ACHN (cell line): ENCODE measurements at regions not wholly inside any gene's neighbourhood (a gene's known extent, or its start where the extent isn't known, plus 50 kb on each side); places are given as distances from the start of the nearest gene placed in this dataset.

Source experiments
- DNase-seq: peaks from one replicate; pipeline ENCODE4 v3.0.0-alpha.2; 2015
- in situ Hi-C: cut with HindIII; loops from 2 replicates; pipeline ENCODE4 v1.10.0; 2017; ENCODE audit warnings: low sequenced_read_pairs, low pct_ligation_motif_present, low pct_unique_long_range_greater_than_20kb

DNA sequence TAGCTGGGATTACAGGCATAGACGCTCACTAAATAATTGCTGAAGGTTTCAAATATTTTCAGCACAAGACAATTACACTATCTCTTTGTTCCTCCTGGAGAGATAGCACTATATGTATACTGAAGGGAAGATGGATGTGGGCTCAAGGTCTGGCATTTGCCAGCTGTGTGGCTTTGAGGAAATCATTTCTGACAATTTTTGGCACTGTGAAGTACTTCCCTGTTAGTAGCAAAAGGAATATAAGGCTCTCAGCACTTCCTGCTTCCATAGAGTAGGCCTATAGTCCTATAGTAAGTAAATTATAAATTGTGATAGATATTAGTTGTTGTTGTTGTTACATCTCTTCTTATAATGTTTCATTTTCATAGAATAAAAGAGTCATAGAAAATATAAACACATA, 271.1 kb downstream of the SAMD5 start:
- in situ Hi-C loops = no loop called here
- no peak for DNase-seq

DNA sequence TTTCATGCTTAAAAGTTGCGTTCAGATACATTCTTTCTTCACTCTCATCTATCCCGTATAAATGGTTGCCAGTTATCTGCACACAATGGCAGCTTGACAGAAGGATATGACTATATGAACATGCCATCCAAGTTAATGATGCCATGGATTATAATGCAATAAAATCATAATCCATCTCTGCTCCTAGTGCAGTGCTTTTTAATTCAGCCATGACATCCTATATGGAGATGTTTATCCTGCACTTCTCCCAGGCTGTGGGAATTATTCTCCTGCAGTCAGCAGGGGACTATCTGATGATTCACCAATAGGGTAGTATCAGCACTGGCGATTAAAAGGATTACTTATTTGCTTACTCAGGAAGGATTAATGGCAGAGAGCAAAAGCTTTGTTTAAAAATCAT, 273.8 kb downstream of the SAMD5 start:
- peak; percentile 62 for DNase-seq
- in situ Hi-C loops = no loop called here

GRCh38 chr6:147784371-147784770, 275.9 kb downstream of the SAMD5 start:
- no peak for DNase-seq
- in situ Hi-C loops = no loop called here

GRCh38 chr6:147787417-147787816, 278.9 kb downstream of the SAMD5 start:
- in situ Hi-C loops = no loop called here
- no peak for DNase-seq

GRCh38 chr6:147789430-147789947, 281.0 kb downstream of the SAMD5 start:
- in situ Hi-C loops = no loop called here
- no peak for DNase-seq

DNA sequence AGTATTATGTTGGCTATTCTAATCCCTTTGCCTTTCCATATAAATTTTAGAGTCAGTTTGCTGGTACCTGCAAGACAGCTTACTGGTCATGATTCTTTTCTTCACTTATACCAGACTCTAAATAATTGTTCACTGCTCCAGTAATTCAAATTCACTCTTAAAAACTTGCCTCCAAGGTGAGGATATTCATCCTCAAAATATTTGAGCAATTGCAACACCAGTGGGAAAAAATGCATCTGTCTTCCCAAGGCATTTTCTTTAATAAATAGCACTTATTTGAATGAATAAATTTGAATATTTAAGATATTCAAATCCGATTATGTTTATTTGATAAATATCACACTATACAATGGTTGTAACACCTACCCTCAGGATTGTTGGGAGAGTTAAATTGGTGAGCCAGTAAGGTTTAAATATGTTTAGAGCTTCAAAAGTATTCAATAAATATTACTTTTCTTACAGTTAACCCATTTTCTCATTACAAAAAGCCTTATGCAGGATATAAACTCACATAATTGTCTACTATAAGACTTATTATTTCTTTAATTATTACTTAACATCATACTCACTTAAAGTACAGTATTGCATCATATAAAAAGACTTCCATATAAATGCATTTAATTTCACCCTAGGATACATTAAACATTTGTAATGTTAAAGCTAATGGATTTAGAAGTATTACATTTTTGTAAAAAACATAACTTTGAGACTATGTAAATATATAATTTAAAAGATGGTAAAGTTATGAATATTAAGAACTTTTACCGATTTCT, 285.6 kb downstream of the SAMD5 start:
- in situ Hi-C loops = no loop called here
- no peak for DNase-seq

- in situ Hi-C loops = no loop called here
These were observed 294.0 kb downstream of the SAMD5 start for GRCh38 chr6:147802459-147802858.

GRCh38 chr6:147805155-147805554, 296.7 kb downstream of the SAMD5 start:
- no peak for DNase-seq
- in situ Hi-C loops = no loop called here

More at GRCh38 chr6:147802459-147802858, 294.0 kb downstream of the SAMD5 start:
- no peak for DNase-seq

GRCh38 chr6:147806697-147807096, 298.2 kb downstream of the SAMD5 start:
- no peak for DNase-seq

DNA sequence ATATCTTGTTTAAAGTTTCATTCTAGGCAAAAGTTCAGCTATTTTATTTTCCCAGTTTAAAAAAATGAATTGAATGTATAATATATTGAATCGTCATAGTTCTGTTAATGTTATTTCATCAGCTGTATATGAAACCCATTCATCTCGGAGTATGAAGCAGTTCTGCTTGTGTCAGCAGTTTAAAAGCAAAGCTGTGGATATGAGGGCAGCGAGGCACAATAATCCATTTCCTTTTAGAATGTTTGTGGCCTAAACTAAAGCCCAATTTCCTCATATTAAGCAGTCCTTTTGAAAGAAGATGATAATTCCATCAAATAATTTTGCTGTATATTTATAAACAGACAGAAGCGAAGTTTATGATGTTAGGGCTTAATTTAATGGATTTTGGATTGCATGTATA, 300.1 kb downstream of the SAMD5 start:
- in situ Hi-C loops = no loop called here
- no peak for DNase-seq

More at GRCh38 chr6:147806697-147807096, 298.2 kb downstream of the SAMD5 start:
- in situ Hi-C loops = no loop called here

- in situ Hi-C loops = no loop called here
- DNase-seq = no peak
These were observed 303.6 kb downstream of the SAMD5 start for GRCh38 chr6:147811913-147812629.

GRCh38 chr6:147817042-147817689, 308.7 kb downstream of the SAMD5 start:
- in situ Hi-C loops = no loop called here
- DNase-seq = no peak

DNA sequence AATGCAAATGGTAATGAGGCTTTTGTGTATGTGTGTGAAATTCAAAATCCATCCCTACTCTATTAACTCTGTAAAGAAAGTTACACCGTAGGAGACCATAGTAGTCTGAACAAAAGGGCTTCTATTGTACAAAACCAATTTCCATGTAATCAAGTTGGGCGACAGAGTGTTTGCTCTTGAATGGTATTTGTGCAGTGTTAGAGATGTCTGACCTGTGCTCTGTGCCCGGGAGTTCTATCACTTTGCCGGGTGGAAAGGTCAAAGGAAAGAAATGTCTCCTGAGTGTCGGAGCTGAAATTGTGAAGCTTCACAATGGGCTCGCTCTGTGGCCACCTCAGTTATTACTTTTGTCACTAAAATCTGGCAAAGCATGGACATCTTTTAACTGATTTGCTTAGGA, 312.0 kb downstream of the SAMD5 start:
- DNase-seq = no peak
- in situ Hi-C loops = no loop called here

DNA sequence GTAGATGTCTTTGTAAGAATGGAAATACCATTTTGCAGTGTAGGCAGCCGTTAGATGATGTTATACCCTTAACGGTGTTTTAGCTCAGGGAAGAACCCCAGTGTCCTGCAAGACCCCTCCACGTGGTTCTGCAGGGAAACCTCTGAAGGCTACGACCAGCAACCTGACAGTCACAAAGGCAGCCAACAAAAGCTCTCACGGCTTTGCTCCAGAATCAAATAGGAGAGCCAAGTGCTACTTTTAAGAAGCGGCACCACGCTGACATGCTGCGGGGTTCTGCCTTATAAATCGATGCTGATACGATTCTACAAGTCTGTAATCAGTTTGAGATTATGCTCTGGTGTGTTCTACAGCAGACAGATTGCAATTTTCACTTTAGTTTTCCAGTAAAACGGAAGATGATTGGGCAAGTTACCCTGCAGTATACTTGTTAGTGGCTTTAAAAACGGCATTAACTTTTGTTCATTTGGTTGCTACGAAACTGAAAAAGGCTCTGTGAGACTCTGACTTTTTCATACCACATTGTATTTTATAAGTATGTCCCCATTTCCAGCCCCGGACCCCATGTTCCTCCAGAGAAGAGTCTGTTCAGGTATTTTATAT, 312.9 kb downstream of the SAMD5 start:
- in situ Hi-C loops = no loop called here
- DNase-seq = no peak

DNA sequence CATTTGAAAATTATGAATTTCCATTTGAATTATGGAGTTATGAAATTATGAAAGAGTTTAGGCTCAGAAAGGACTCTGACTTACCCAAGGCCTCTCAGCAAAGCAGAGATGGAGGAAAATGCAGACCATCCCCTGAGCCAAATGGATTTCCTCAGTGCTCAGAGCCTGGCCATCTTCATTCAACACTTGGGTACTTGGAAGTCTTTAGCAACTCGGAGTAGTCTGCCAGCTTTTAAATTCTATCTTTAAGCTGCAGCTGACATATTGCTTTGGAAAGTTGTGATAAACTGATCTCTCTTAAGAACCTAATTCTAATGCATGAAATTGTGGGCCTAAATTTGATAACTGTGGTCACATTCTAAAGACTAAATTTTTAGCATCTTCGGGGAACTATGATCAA, 315.4 kb downstream of the SAMD5 start:
- DNase-seq = no peak
- in situ Hi-C loops = no loop called here

DNA sequence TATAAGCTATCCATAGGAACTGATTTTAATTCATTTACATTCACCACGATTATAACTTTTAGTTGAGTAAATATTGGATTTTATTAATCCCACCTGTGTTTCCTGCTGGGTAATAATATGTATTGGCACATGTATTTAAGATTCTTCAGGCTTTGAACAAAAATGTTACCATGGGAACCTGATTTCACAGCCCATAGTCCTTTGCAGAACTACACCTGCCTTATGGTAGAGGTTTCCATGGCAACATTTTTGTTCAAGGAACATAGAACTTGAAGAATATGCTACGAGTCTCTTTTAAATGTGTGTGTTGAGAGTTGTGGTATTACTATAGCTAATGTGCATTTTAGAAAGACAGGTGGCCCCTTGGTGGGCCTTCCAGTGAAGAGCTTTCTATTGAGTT, 317.4 kb downstream of the SAMD5 start:
- in situ Hi-C loops = no loop called here
- DNase-seq = no peak

DNA sequence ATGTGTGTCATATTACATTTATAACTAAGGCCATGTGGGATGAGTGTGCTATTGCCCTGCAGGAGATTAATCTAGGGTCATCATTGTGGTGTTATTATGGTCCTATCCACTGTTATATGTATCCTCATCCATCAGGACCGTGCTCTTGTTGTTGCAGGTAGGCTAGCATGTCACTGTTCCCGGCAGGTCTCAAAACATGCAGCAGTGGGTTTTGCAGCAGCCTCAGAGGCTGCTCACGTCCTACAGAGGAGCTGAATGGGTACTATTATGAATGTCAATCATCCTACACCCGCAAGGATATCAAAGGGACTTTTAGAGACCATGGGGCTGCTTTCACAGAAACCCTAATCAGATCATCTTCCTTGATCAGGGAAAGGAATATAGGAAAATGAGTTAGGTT, 318.2 kb downstream of the SAMD5 start:
- in situ Hi-C loops = no loop called here
- no peak for DNase-seq

- no peak for DNase-seq
- in situ Hi-C loops = no loop called here
These were observed 320.9 kb downstream of the SAMD5 start for GRCh38 chr6:147829418-147829817.

DNA sequence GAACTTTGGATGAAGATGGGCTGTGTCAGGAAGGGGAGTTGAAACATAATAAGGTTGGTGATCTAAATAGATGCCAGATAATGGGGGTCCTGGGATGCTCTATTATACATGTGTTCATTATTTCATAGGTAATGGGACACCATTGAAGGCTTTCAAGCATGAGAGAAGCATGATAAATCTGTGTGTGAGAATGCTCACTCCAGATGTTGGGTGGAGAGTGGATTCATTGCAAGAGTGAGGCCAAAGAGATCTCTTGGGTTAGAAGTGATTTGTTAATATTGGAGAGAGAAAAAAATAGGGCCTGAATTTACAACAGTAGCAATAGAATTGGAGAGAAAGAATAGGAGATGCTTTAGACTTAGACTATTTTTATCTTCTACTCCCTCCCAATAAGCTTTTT, 321.3 kb downstream of the SAMD5 start:
- in situ Hi-C loops = no loop called here

More for the DNA sequence above, 321.3 kb downstream of the SAMD5 start:
- DNase-seq = no peak
